Astrocyte (in vitro differentiated cells and primary cell): ENCODE measurements at regions not wholly inside any gene's neighbourhood (a gene's known extent, or its start where the extent isn't known, plus 50 kb on each side); places are given as distances from the start of the nearest gene placed in this dataset.

ENCODE experiments used
- EZH2 ChIP-seq: IDR thresholded peaks from 2 replicates; pipeline ENCODE4 v1.6.1; 2012; ENCODE audit warnings: mild to moderate bottlenecking, low read length, inconsistent platforms; ENCODE audit not compliant: insufficient read depth
- TF ChIP-seq, protein P1 (sequence below): IDR thresholded peaks from 2 replicates; pipeline ENCODE4 v1.5.1; 2011; ENCODE audit warnings: low read depth, mild to moderate bottlenecking, inconsistent platforms, low read length, moderate library complexity; ENCODE audit not compliant: insufficient read depth

DNA sequence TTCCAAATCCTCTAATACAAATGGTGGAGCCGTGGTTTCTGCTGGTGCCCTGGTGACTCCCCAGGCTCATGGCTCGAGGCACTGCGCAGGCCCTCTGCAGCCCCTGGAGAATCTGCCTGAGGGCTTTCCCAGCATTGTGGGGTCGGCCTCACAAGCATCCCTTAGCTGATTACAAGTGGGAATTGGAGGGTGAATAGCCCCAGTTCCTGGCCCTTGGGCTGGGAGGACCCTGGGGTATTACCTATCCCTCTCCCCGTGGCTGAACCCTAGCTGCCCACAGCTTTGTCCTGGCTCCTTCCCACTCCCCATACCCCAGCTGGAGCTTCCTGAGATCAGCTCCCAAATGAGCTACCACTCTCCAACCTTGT is 212.2 kb upstream of the CST7 start:
- TF ChIP-seq, protein P1, sequence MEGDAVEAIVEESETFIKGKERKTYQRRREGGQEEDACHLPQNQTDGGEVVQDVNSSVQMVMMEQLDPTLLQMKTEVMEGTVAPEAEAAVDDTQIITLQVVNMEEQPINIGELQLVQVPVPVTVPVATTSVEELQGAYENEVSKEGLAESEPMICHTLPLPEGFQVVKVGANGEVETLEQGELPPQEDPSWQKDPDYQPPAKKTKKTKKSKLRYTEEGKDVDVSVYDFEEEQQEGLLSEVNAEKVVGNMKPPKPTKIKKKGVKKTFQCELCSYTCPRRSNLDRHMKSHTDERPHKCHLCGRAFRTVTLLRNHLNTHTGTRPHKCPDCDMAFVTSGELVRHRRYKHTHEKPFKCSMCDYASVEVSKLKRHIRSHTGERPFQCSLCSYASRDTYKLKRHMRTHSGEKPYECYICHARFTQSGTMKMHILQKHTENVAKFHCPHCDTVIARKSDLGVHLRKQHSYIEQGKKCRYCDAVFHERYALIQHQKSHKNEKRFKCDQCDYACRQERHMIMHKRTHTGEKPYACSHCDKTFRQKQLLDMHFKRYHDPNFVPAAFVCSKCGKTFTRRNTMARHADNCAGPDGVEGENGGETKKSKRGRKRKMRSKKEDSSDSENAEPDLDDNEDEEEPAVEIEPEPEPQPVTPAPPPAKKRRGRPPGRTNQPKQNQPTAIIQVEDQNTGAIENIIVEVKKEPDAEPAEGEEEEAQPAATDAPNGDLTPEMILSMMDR = no peak
- TF ChIP-seq EZH2 = no peak
